ENCODE measurements at regions not wholly inside any gene's neighbourhood (a gene's known extent, or its start where the extent isn't known, plus 50 kb on each side); places are given as distances from the start of the nearest gene placed in this dataset.

GRCh38 chr17:55634702-55635101 is 88.0 kb downstream of the TMEM100 start:
- no peak for DNase-seq (ENCODE audit: low spot score)

- no peak for DNase-seq (ENCODE audit: low spot score)
Observed at GRCh38 chr17:55632893-55633292, 89.8 kb downstream of the TMEM100 start.

- DNase-seq (ENCODE audit: low spot score): no peak
Observed at GRCh38 chr17:55632236-55632635, 90.4 kb downstream of the TMEM100 start.

- DNase-seq (ENCODE audit: low spot score): no peak
Observed at GRCh38 chr17:55629995-55630394, 92.7 kb downstream of the TMEM100 start.

DNA sequence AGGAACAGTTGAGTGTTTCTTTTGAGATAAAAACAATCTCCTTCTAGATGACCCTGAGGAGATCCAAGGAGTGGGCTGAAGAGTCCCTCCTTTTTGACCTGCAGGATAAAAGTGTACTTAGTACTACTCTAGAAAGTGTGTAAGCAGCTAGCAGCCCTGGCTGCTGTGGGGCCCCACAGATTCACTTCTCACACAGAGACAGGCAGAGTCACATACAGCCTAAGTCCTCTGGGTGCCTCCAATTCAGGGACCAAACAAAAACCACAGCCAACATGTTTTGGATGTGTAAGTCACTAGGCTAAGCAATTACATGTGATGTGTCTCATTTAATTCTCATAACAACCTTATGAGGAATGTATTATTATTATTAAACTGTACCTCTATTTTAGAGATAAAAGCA is 97.1 kb downstream of the TMEM100 start:
- DNase-seq (ENCODE audit: low spot score): no peak

- no peak for DNase-seq (ENCODE audit: low spot score)
Observed at GRCh38 chr17:55624772-55625433, 97.8 kb downstream of the TMEM100 start.

- no peak for DNase-seq (ENCODE audit: low spot score)
Observed at GRCh38 chr17:55622547-55622946, 100.1 kb downstream of the TMEM100 start.

GRCh38 chr17:55620945-55621344 is 101.7 kb downstream of the TMEM100 start:
- no peak for DNase-seq (ENCODE audit: low spot score)

DNA sequence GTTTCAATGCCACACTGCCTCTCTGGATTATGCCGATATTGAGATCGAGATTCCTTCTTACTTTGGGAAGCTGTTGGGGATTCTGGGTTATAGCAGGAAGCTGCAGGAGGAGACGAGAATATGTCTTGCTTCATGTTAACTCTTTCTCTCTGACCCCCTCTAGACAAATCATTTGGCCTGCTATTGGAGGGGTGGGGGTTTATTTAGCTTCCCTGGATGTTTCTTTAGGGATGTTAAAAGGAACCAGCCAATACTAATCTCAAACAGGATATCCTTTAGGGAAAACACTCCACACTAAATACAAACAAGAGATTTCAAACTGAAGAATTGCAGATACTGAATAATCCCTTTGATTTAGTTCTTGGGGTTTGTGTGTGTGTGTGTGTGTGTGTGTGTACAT is 102.6 kb downstream of the TMEM100 start:
- no peak for DNase-seq (ENCODE audit: low spot score)

- no peak for DNase-seq (ENCODE audit: low spot score)
Observed at GRCh38 chr17:55617441-55617840, 105.2 kb downstream of the TMEM100 start.

DNA sequence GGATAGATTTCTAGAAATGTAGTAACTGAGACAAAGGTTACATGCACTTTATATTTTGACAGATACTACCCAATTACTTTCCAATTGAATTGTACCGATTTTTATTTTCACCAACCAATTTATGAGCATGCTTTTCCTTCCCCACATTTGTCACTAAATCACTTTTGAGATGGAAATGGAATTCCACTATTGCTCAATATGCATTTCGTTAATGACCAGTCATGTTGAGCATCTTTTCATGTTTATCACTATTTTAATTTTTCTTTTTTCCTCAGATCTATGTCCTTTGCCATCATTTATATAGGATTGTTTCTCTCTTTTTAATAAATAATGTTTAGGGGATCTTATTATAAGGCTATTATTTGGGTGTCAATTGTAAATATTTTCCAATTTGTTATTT is 102.8 kb upstream of the SMIM36 start:
- DNase-seq (ENCODE audit: low spot score): no peak

- no peak for DNase-seq (ENCODE audit: low spot score)
Observed at GRCh38 chr17:55612691-55613141, 101.5 kb upstream of the SMIM36 start.

GRCh38 chr17:55607731-55608341 is 96.6 kb upstream of the SMIM36 start:
- DNase-seq (ENCODE audit: low spot score): no peak

DNA sequence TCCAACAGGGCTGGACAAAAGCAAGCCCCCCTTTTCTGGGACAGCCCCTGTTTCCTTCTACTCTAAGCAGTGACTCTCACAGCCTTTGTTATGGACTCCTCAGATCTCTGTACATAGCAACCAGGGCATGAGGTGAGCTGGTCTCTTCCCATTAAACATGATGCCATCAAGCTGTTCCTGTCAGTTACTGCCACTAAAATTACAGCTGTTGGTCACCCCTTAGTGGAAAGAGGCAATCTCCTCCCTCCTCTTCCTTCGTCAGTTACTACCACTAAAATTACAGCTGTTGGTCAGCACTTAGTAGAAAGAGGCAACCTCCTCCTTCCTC is 95.2 kb upstream of the SMIM36 start:
- no peak for DNase-seq (ENCODE audit: low spot score)

DNA sequence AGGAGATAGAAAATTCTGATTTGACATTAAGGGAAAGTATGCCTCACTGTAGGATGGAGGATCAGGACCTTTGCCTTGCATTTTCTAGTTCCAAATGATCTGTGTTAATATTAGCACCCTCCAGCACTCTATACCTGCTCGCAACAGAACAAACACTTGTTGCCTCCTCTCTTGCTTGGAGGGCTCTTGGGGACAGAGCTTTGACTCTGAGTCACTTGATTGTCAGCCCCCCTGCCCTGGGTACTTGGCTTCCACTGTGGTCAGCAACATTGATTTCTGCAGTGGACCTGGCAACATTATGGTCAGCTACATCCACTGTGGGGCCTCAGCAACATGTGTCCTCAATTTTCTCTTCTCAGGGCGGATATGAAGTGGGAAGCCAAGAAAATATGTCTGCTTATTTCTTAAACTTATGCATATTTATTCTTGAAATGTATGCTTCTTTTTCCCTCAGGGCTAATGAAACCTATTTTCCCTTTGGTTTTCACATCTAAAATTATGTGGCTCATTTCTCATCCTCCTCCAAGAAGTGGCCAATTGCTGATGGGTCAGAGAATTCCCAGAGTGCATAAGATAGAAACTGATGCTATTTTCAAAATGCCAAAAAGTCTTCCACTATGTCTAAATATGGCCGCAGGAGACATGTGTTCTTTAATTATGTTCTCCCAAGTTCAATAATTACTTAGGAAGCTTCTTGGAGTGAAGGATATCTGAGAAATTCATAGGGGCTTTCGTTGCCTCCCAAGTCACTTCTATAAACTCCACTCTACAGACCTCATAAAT is 94.6 kb upstream of the SMIM36 start:
- no peak for DNase-seq (ENCODE audit: low spot score)

DNA sequence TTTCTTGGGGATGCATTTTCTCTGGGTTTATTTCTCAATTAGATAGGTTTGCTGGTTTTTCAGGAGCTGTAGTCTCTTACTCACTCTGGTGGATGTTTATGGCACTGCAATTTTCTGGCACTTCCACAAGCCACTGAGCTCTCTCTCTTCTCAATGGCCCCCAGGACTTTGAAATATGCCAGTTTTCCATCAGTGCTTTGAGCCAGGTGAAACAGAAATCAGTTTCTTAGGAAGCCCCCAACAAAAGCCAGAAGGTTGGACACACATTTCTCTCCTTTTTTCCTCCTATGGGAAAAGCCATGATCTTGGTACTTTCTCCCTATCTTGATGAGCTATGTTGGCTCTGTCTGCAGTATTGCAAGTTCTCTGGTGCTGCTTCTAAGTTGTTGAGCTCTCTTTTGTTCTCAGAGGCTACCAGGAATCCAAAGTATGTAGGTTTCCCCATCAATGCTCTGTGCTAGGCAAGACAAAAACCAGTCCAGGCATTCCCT is 90.7 kb upstream of the SMIM36 start:
- DNase-seq (ENCODE audit: low spot score): peak; percentile 8

- no peak for DNase-seq (ENCODE audit: low spot score)
Observed at GRCh38 chr17:55598495-55598894, 87.2 kb upstream of the SMIM36 start.

DNA sequence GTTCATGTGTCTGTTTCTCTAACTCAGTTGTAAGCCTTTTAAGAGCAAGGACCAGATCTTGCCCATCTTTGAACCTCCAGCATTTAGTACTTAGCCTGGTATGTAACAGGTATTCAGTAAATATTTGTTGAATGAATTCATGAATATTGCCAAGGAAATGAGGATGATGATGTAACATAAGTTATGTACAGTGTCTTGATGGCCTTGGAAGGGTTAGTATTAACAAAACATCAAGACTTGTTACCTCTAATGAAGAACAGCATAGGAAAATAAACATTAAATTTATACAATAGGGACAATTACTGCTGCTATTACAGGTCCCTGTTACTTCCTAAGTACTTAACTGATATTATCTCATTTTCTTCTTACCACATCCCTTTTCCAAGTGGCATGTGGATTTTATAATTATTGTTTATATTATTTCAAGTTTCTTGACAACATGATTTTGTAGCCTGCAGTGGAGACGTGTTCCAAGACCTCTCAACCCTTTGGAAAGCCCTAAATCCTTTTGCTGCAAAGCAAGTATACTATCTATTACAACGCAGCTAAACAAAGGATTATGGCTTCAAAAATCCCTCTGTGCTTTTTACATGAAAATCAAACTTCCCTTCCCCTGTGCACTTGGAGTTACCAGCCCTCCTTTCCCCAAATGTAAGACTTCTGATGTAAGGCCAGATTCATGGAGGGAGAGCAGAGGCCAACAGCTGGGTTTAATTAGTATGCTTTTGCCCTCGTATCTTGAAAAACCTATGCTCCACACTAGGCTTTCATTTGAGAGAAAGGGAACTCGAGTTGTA is 77.4 kb upstream of the SMIM36 start:
- DNase-seq (ENCODE audit: low spot score): no peak

DNA sequence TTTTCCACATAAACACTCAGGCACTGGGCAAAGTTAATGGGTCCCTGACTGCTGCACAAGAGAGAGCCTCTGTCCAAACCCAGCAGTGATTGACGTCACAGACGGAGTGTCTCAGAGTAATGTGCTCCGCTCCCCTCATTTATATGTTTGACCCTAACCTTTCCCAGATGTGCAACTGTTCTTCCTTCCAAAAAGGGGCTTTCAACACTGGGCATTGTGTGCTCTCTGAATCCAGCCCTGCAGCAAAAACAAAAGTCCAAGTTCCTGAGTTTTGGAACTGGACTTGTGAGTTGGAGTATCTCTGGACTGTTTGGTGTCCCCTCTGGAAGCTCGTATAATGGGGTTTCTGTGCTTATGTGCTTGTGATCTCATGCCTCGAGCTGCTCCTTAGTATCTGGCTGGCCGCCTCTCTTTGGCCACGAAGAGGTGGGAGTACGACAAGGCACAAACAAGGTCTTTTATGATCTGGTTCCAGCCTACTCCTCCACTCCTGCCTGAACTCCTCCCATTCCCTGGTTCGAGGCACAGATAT is 76.4 kb upstream of the SMIM36 start:
- DNase-seq (ENCODE audit: low spot score): no peak

DNA sequence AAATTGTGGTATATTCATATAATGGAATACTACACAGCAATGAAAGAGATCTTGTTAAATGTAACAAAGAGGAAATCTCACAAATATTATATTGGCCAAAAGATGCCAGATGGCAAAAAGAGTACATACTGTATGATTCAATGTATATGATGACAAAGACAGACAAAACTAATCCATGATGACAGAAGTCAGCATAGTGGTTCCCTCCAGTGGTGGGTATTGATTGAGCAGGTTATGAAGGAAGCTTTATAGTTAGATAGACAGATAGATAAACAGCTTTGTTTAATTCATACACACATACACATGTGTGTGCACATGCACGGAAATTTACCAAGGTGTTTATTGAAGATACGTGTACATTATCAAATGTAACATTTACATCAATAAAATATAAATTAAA is 74.4 kb upstream of the SMIM36 start:
- DNase-seq (ENCODE audit: low spot score): no peak

DNA sequence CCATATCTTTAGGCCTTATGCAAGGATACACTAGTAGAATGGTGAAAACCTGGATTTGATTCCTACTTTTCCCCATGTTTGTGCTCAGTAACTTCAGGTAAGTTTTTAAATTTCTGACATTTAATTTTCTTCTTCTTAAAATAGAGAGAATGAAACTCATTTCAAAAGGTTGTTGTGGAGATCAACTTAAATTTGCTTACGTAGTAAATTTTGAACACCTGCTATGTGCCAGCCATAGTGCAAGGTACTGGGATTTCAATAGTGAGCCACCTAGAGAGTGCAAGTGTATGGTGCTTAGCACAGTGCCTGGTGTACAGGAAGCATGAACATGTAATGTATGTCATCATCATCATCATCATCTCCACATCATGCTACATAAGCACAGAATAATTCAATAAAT is 73.6 kb upstream of the SMIM36 start:
- DNase-seq (ENCODE audit: low spot score): no peak

DNA sequence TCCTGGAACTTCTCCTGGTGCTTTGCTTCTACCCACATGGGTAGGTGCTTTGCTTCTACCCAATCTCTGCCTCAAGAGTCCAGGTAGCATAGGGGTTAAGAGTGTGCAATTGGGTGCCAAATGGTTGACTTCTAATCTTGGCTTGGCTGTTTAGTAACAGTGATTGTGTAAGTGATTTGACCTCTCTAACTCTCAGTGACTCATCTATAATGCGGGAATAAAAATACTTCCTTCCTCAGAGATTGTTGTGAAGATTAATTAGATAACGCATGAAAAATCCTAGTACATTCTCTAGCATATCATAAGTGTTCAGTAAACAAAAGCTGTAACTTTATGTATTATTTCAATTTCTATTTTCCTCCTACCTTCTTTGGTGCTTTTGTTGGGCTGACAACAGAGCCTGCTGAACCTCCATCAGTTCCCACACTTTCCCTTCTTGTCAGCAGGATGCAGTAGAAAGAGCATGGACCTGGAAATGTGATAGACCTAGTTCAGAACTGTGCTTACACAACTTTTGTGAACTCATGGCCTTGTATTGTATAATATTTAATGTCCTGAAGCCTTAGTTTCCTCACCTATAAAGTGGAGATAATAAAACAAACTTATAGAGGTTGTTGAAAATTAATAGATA is 72.9 kb upstream of the SMIM36 start:
- DNase-seq (ENCODE audit: low spot score): no peak
